NCI-H524 (cell line): ENCODE measurements at regions not wholly inside any gene's neighbourhood (a gene's known extent, or its start where the extent isn't known, plus 50 kb on each side); places are given as distances from the start of the nearest gene placed in this dataset.
"Not testable (repeated sequence)": the region's sequence is repeated elsewhere in the genome, so short reads cannot be mapped to it uniquely, and the experiment has no call there.

Experiments used
- DNase-seq, 2 experiments: peaks; one replicate each; lab custom pipeline; 2025; lab: John Stamatoyannopoulos, UW

GRCh38 chr5:51657340-51658240 lies 274.3 kb downstream of the ISL1 start:
- DNase-seq = peak in 1 of 2 experiments; percentile 47

GRCh38 chr5:51661646-51662265 lies 278.5 kb downstream of the ISL1 start:
- DNase-seq = no peak

GRCh38 chr5:51664491-51665250 lies 281.4 kb downstream of the ISL1 start:
- DNase-seq = no peak

GRCh38 chr5:51665251-51665593 lies 282.0 kb downstream of the ISL1 start:
- no peak for DNase-seq

GRCh38 chr5:51669095-51669494 lies 285.8 kb downstream of the ISL1 start:
- no peak for DNase-seq

- no peak for DNase-seq
These were observed 295.1 kb downstream of the ISL1 start for GRCh38 chr5:51678330-51678729.

- DNase-seq = no peak
These were observed 296.0 kb downstream of the ISL1 start for GRCh38 chr5:51679286-51679685.

GRCh38 chr5:51684794-51685355 lies 301.6 kb downstream of the ISL1 start:
- no peak for DNase-seq

GRCh38 chr5:51685419-51685818 lies 302.2 kb downstream of the ISL1 start:
- DNase-seq = no peak

GRCh38 chr5:51686622-51687021 lies 303.4 kb downstream of the ISL1 start:
- DNase-seq = no peak

- no peak for DNase-seq
These were observed 308.4 kb downstream of the ISL1 start for GRCh38 chr5:51691538-51692079.

- DNase-seq = no peak
These were observed 311.6 kb downstream of the ISL1 start for GRCh38 chr5:51694826-51695225.

GRCh38 chr5:51696122-51696521 lies 312.9 kb downstream of the ISL1 start:
- DNase-seq = no peak

- not testable (repeated sequence) for DNase-seq
These were observed 318.8 kb downstream of the ISL1 start for GRCh38 chr5:51702046-51702445.

- DNase-seq = no peak
These were observed 329.0 kb downstream of the ISL1 start for GRCh38 chr5:51712201-51712600.

GRCh38 chr5:51715445-51715844 lies 332.2 kb downstream of the ISL1 start:
- not testable (repeated sequence) for DNase-seq

- no peak for DNase-seq
These were observed 348.3 kb downstream of the ISL1 start for GRCh38 chr5:51731421-51732029.

- DNase-seq = no peak
These were observed 349.1 kb downstream of the ISL1 start for GRCh38 chr5:51732304-51732703.

GRCh38 chr5:51734677-51735076 lies 351.4 kb downstream of the ISL1 start:
- no peak for DNase-seq

GRCh38 chr5:51746023-51746422 lies 362.8 kb downstream of the ISL1 start:
- DNase-seq = no peak

- no peak for DNase-seq
These were observed 365.4 kb downstream of the ISL1 start for GRCh38 chr5:51748647-51749046.
